ENCODE measurements at regions not wholly inside any gene's neighbourhood (a gene's known extent, or its start where the extent isn't known, plus 50 kb on each side); places are given as distances from the start of the nearest gene placed in this dataset.

- no peak for DNase-seq
Observed at GRCh38 chr11:59302991-59303390, 55.7 kb upstream of the OR5AN1 start.

- DNase-seq, result no peak
Observed at GRCh38 chr11:59295435-59295834, 63.3 kb upstream of the OR5AN1 start.

- DNase-seq, result no peak
Observed at GRCh38 chr11:59292611-59293010, 66.1 kb upstream of the OR5AN1 start.

- DNase-seq, result no peak
Observed at GRCh38 chr11:59291228-59291627, 67.5 kb upstream of the OR5AN1 start.

- no peak for DNase-seq
Observed at GRCh38 chr11:59289356-59290181, 69.1 kb upstream of the OR5AN1 start.

- DNase-seq, result no peak
Observed at GRCh38 chr11:59285716-59286260, 72.9 kb upstream of the OR5AN1 start.

GRCh38 chr11:59284773-59285129, 72.0 kb upstream of the MPEG1 start:
- DNase-seq, result no peak

- DNase-seq, result peak; percentile 6
Observed at GRCh38 chr11:59283825-59284772, 71.4 kb upstream of the MPEG1 start.

- DNase-seq, result no peak
Observed at GRCh38 chr11:59283311-59283710, 70.6 kb upstream of the MPEG1 start.

- DNase-seq, result no peak
Observed at GRCh38 chr11:59281177-59281576, 68.5 kb upstream of the MPEG1 start.

- no peak for DNase-seq
Observed at GRCh38 chr11:59273373-59273841, 60.7 kb upstream of the MPEG1 start.

GRCh38 chr11:59272771-59273372, 60.1 kb upstream of the MPEG1 start:
- DNase-seq, result no peak

- no peak for DNase-seq
Observed at GRCh38 chr11:59271811-59272327, 59.1 kb upstream of the MPEG1 start.

- no peak for DNase-seq
Observed at GRCh38 chr11:59271247-59271755, 58.6 kb upstream of the MPEG1 start.

- DNase-seq, result no peak
Observed at GRCh38 chr11:59267736-59268475, 55.2 kb upstream of the MPEG1 start.

- no peak for DNase-seq
Observed at GRCh38 chr11:59267196-59267595, 54.5 kb upstream of the MPEG1 start.

GRCh38 chr11:59266491-59266890, 53.8 kb upstream of the MPEG1 start:
- no peak for DNase-seq

- DNase-seq, result no peak
Observed at GRCh38 chr11:59265735-59266134, 53.0 kb upstream of the MPEG1 start.

GRCh38 chr11:59264736-59265135, 52.0 kb upstream of the MPEG1 start:
- DNase-seq, result no peak

- DNase-seq, result no peak
Observed at GRCh38 chr11:59263225-59263894, 50.6 kb upstream of the MPEG1 start.
